ENCODE measurements at regions not wholly inside any gene's neighbourhood (a gene's known extent, or its start where the extent isn't known, plus 50 kb on each side); places are given as distances from the start of the nearest gene placed in this dataset.

- TF ChIP-seq EZH2phosphoT487 (IDR thresholded peaks at IDR 0.05; ENCODE audit: borderline replicate concordance), result no peak
- TF ChIP-seq CTCF (conservative IDR thresholded peaks at IDR 0.05; ENCODE audit: low read length), result no peak
Measured at GRCh38 chr21:28604946-28605537, 387.6 kb downstream of the LTN1 start.

Measured in Loucy (cell line).